Memory B cell (primary cell): ENCODE measurements at regions not wholly inside any gene's neighbourhood (a gene's known extent, or its start where the extent isn't known, plus 50 kb on each side); places are given as distances from the start of the nearest gene placed in this dataset.

Experiments used
- ATAC-seq: fragments of 150-1000 bp; cut with Tn5 transposase; 2 replicates; pipeline ENCODE4 v1.10.0; 2021; ENCODE audit warnings: low read depth, mild to moderate bottlenecking, moderate library complexity
- DNase-seq, 2 donors: peaks; one replicate each; pipeline ENCODE4 v3.0.0; 2022; ENCODE audit warnings: low spot score in 2 of 2
- H3K27ac Mint-ChIP-seq: one replicate; pipeline ENCODE4 v1.8.0; 2022; ENCODE audit warnings: mild to moderate bottlenecking, moderate library complexity, mixed read lengths
- H3K27me3 Mint-ChIP-seq: one replicate; pipeline ENCODE4 v1.8.0; 2022; ENCODE audit warnings: mixed read lengths
- H3K36me3 Mint-ChIP-seq: one replicate; pipeline ENCODE4 v1.8.0; 2022; ENCODE audit warnings: mild to moderate bottlenecking, mixed read lengths
- H3K4me1 Mint-ChIP-seq: one replicate; pipeline ENCODE4 v1.8.0; 2022; ENCODE audit warnings: mixed read lengths
- H3K4me3 Mint-ChIP-seq: one replicate; pipeline ENCODE4 v1.8.0; 2022; ENCODE audit warnings: mild to moderate bottlenecking, moderate library complexity, mixed read lengths
- H3K9me3 Mint-ChIP-seq: one replicate; pipeline ENCODE4 v1.8.0; 2022; ENCODE audit warnings: mixed read lengths

GRCh38 chr2:236685979-236686520 lies 116.4 kb downstream of the ACKR3 start:
- Mint-ChIP-seq H3K4me3 (no peak overlapping the region), H3K4me1 (no peaks in the 10 kb centered on the region), H3K27ac (no peak overlapping the region), H3K27me3 (peaks cover 15% of the 10 kb centered on the region), H3K9me3 (no peaks in the 10 kb centered on the region), H3K36me3 (no peaks in the 10 kb centered on the region)
- ATAC-seq (no peak), DNase-seq (no peak)

- Mint-ChIP-seq H3K4me3 (no peak overlapping the region), H3K36me3 (no peaks in the 10 kb centered on the region), H3K27me3 (peaks cover 18% of the 10 kb centered on the region), H3K9me3 (no peaks in the 10 kb centered on the region), H3K27ac (no peak overlapping the region), H3K4me1 (no peaks in the 10 kb centered on the region)
- ATAC-seq = no peak
- DNase-seq = no peak
Observed at GRCh38 chr2:236686561-236686960, 116.9 kb downstream of the ACKR3 start.

- DNase-seq (no peak), ATAC-seq (no peak)
- Mint-ChIP-seq H3K27ac (no peak overlapping the region), H3K4me3 (no peak overlapping the region), H3K36me3 (no peaks in the 10 kb centered on the region), H3K4me1 (no peaks in the 10 kb centered on the region), H3K9me3 (no peaks in the 10 kb centered on the region), H3K27me3 (peaks cover 18% of the 10 kb centered on the region)
Observed at GRCh38 chr2:236687296-236687965, 117.8 kb downstream of the ACKR3 start.

- no peaks in the 10 kb centered on the region for H3K36me3 Mint-ChIP-seq
- no peak overlapping the region for H3K27ac Mint-ChIP-seq
- no peak overlapping the region for H3K4me3 Mint-ChIP-seq
- DNase-seq (no peak), ATAC-seq (no peak)
- H3K27me3 Mint-ChIP-seq = peaks cover 18% of the 10 kb centered on the region
- H3K9me3 Mint-ChIP-seq = no peaks in the 10 kb centered on the region
- H3K4me1 Mint-ChIP-seq = no peaks in the 10 kb centered on the region
Observed at GRCh38 chr2:236688157-236688556, 118.5 kb downstream of the ACKR3 start.

GRCh38 chr2:236688563-236689392 lies 119.2 kb downstream of the ACKR3 start:
- Mint-ChIP-seq H3K36me3 (no peaks in the 10 kb centered on the region), H3K27ac (no peak overlapping the region), H3K4me3 (no peak overlapping the region), H3K9me3 (no peaks in the 10 kb centered on the region), H3K27me3 (peaks cover 18% of the 10 kb centered on the region), H3K4me1 (no peaks in the 10 kb centered on the region)
- DNase-seq = no peak
- ATAC-seq = no peak

- H3K36me3 Mint-ChIP-seq = no peaks in the 10 kb centered on the region
- no peaks in the 10 kb centered on the region for H3K9me3 Mint-ChIP-seq
- H3K4me3 Mint-ChIP-seq = no peak overlapping the region
- H3K4me1 Mint-ChIP-seq = no peaks in the 10 kb centered on the region
- DNase-seq (no peak), ATAC-seq (no peak)
- H3K27ac Mint-ChIP-seq = no peak overlapping the region
- peaks cover 18% of the 10 kb centered on the region for H3K27me3 Mint-ChIP-seq
Observed at GRCh38 chr2:236689393-236689700, 119.7 kb downstream of the ACKR3 start.

GRCh38 chr2:236689981-236690380 lies 120.4 kb downstream of the ACKR3 start:
- no peaks in the 10 kb centered on the region for H3K4me1 Mint-ChIP-seq
- peaks cover 21% of the 10 kb centered on the region for H3K27me3 Mint-ChIP-seq
- H3K9me3 Mint-ChIP-seq = no peaks in the 10 kb centered on the region
- H3K4me3 Mint-ChIP-seq = no peak overlapping the region
- no peak overlapping the region for H3K27ac Mint-ChIP-seq
- DNase-seq (no peak), ATAC-seq (no peak)
- no peaks in the 10 kb centered on the region for H3K36me3 Mint-ChIP-seq

- H3K27me3 Mint-ChIP-seq = peaks cover 21% of the 10 kb centered on the region
- no peaks in the 10 kb centered on the region for H3K36me3 Mint-ChIP-seq
Observed at GRCh38 chr2:236690726-236691125, 121.1 kb downstream of the ACKR3 start.

GRCh38 chr2:236691799-236692167 lies 122.2 kb downstream of the ACKR3 start:
- H3K4me3 Mint-ChIP-seq = no peak overlapping the region
- DNase-seq = no peak
- H3K36me3 Mint-ChIP-seq = no peaks in the 10 kb centered on the region
- peaks cover 20% of the 10 kb centered on the region for H3K27me3 Mint-ChIP-seq
- H3K4me1 Mint-ChIP-seq = no peaks in the 10 kb centered on the region
- H3K9me3 Mint-ChIP-seq = no peaks in the 10 kb centered on the region
- no peak for ATAC-seq
- H3K27ac Mint-ChIP-seq = no peak overlapping the region

More at GRCh38 chr2:236690726-236691125, 121.1 kb downstream of the ACKR3 start:
- Mint-ChIP-seq H3K27ac (no peak overlapping the region), H3K4me3 (no peak overlapping the region), H3K4me1 (no peaks in the 10 kb centered on the region), H3K9me3 (no peaks in the 10 kb centered on the region)
- ATAC-seq (no peak), DNase-seq (no peak)

GRCh38 chr2:236692937-236693336 lies 123.3 kb downstream of the ACKR3 start:
- H3K4me1 Mint-ChIP-seq = no peaks in the 10 kb centered on the region
- no peak overlapping the region for H3K4me3 Mint-ChIP-seq
- H3K9me3 Mint-ChIP-seq = no peaks in the 10 kb centered on the region
- no peaks in the 10 kb centered on the region for H3K36me3 Mint-ChIP-seq
- ATAC-seq = no peak
- no peak for DNase-seq
- no peak overlapping the region for H3K27ac Mint-ChIP-seq
- peaks cover 16% of the 10 kb centered on the region for H3K27me3 Mint-ChIP-seq

GRCh38 chr2:236693531-236693930 lies 123.9 kb downstream of the ACKR3 start:
- Mint-ChIP-seq H3K4me1 (no peaks in the 10 kb centered on the region), H3K4me3 (no peak overlapping the region), H3K9me3 (no peaks in the 10 kb centered on the region), H3K27ac (no peak overlapping the region), H3K27me3 (peaks cover 15% of the 10 kb centered on the region), H3K36me3 (no peaks in the 10 kb centered on the region)
- ATAC-seq = no peak
- no peak for DNase-seq

- no peak for ATAC-seq
- Mint-ChIP-seq H3K4me1 (no peaks in the 10 kb centered on the region), H3K27ac (no peak overlapping the region), H3K27me3 (peaks cover 16% of the 10 kb centered on the region), H3K4me3 (no peak overlapping the region), H3K36me3 (no peaks in the 10 kb centered on the region), H3K9me3 (no peaks in the 10 kb centered on the region)
- no peak for DNase-seq
Observed at GRCh38 chr2:236694146-236694888, 124.7 kb downstream of the ACKR3 start.

GRCh38 chr2:236696834-236697233 lies 127.2 kb downstream of the ACKR3 start:
- no peak for ATAC-seq
- no peak overlapping the region for H3K27ac Mint-ChIP-seq
- no peaks in the 10 kb centered on the region for H3K9me3 Mint-ChIP-seq
- no peak for DNase-seq
- H3K27me3 Mint-ChIP-seq = peaks cover 9% of the 10 kb centered on the region
- H3K4me1 Mint-ChIP-seq = no peaks in the 10 kb centered on the region
- H3K4me3 Mint-ChIP-seq = no peak overlapping the region
- H3K36me3 Mint-ChIP-seq = no peaks in the 10 kb centered on the region

GRCh38 chr2:236698016-236698627 lies 128.5 kb downstream of the ACKR3 start:
- no peak for DNase-seq
- no peaks in the 10 kb centered on the region for H3K4me1 Mint-ChIP-seq
- no peaks in the 10 kb centered on the region for H3K36me3 Mint-ChIP-seq
- H3K9me3 Mint-ChIP-seq = no peaks in the 10 kb centered on the region
- H3K4me3 Mint-ChIP-seq = no peak overlapping the region
- no peak for ATAC-seq
- H3K27ac Mint-ChIP-seq = no peak overlapping the region
- H3K27me3 Mint-ChIP-seq = peaks cover 9% of the 10 kb centered on the region
